GM10248 (cell line): ENCODE measurements at regions not wholly inside any gene's neighbourhood (a gene's known extent, or its start where the extent isn't known, plus 50 kb on each side); places are given as distances from the start of the nearest gene placed in this dataset.

ENCODE experiments used
- CTCF ChIA-PET: fragments of 300-600 bp; sonication (Branson Sonifier 250); formaldehyde crosslinking; extraction: SDS; loops from one replicate; lab custom pipeline; 2021; ENCODE audit warnings: antibody characterized with exemption; lab: Yijun Ruan, JAX
- POLR2A ChIA-PET: fragments of 350-650 bp; sonication (Branson Sonifier 250); formaldehyde crosslinking; extraction: SDS; loops from one replicate; lab custom pipeline; 2020; ENCODE audit warnings: antibody characterized with exemption; lab: Yijun Ruan, JAX
- DNase-seq: peaks from one replicate; pipeline ENCODE4 v3.0.0; 2012; ENCODE audit errors: extremely low spot score
- TF ChIP-seq, protein P1 (sequence below): IDR thresholded peaks from 2 replicates; pipeline ENCODE4 v1.5.1; 2012; ENCODE audit warnings: mild to moderate bottlenecking, low read depth; ENCODE audit errors: extremely low read depth, missing control alignments, control extremely low read depth

DNA sequence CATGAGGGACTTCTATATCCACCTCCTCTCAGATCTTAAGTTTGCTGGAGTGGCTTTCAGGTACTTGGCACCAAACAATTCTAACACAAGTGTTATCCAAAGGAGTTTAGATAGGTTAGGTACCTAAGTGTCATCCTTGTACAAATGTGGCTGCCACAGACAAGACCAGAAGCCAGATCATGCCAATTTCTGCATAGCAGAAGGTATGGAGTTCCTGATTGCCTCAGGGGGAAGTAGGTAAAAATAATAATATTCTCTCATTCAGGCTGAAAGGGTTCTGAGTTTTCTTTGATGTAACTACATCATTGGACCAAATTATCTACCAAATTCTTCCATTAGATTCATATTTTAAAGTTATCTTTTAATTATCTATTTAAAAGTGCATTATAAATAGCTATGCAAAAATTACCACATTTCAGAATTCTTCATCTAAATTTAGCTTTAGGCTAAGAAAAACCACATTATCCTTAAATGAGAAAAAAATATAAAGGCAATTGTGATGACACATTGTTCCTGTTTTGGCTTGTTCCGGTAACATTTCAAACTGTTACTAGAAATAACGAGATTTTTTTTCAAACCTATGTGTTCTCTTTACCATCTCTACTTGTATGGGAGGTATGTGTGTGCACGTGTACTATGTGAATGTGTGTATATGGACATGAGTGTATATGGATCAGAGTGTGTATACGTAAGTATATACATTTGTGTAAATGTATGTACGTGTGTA lies 66.2 kb upstream of the POU2AF2 start:
- ChIA-PET POLR2A (no interaction called here), CTCF (interaction anchor here (1.2 kb wide), 1 partner anchor 15 kb away, joined by 3 read pairs; no protein-coding TSS in a partner anchor)
- TF ChIP-seq, protein P1, sequence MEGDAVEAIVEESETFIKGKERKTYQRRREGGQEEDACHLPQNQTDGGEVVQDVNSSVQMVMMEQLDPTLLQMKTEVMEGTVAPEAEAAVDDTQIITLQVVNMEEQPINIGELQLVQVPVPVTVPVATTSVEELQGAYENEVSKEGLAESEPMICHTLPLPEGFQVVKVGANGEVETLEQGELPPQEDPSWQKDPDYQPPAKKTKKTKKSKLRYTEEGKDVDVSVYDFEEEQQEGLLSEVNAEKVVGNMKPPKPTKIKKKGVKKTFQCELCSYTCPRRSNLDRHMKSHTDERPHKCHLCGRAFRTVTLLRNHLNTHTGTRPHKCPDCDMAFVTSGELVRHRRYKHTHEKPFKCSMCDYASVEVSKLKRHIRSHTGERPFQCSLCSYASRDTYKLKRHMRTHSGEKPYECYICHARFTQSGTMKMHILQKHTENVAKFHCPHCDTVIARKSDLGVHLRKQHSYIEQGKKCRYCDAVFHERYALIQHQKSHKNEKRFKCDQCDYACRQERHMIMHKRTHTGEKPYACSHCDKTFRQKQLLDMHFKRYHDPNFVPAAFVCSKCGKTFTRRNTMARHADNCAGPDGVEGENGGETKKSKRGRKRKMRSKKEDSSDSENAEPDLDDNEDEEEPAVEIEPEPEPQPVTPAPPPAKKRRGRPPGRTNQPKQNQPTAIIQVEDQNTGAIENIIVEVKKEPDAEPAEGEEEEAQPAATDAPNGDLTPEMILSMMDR = no peak
- DNase-seq = no peak

GRCh38 chr11:111177037-111177871 lies 68.3 kb upstream of the POU2AF2 start:
- peak; percentile 34 for DNase-seq
- POLR2A ChIA-PET = no interaction called here
- CTCF ChIA-PET = interaction anchor here (0.7 kb wide), 1 partner anchor 22 kb away, joined by 3 read pairs; no protein-coding TSS in a partner anchor
- TF ChIP-seq, protein P1 = no peak

DNA sequence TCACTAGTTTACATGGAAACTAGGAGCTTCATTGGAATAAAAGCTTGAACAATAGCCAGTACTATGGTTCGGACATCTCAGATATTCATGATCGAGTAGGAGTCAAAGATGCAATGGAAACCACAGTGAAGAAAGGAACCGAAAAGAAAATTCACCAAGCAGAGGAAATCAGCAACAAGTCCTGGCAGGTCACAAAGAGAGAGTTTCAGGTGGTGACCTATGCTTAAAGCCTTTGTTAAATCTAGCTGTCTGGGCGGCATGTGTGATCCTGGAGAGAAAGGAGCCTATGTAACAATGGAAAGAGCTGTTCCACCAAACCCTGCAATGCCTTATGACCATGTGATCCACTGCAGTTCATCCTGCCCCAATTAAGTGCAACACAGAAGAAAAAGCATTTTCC lies 68.9 kb upstream of the POU2AF2 start:
- TF ChIP-seq, protein P1 = no peak
- peak; percentile 35 for DNase-seq
- POLR2A ChIA-PET = no interaction called here
- CTCF ChIA-PET = interaction anchor here (0.7 to 1.0 kb wide), 2 partner anchors 23 to 106 kb away, joined by 3 read pairs; no protein-coding TSS in a partner anchor

GRCh38 chr11:111173221-111173620 lies 72.3 kb upstream of the POU2AF2 start:
- no peak for DNase-seq
- ChIA-PET POLR2A (no interaction called here), CTCF (interaction anchor here (0.9 to 1.8 kb wide), 2 partner anchors 9 to 13 kb away, joined by 3 to 5 read pairs; no protein-coding TSS in a partner anchor)
- TF ChIP-seq, protein P1 = no peak

GRCh38 chr11:111172321-111172862 lies 73.1 kb upstream of the POU2AF2 start:
- TF ChIP-seq, protein P1 = no peak
- POLR2A ChIA-PET = no interaction called here
- no peak for DNase-seq
- CTCF ChIA-PET = no interaction called here

DNA sequence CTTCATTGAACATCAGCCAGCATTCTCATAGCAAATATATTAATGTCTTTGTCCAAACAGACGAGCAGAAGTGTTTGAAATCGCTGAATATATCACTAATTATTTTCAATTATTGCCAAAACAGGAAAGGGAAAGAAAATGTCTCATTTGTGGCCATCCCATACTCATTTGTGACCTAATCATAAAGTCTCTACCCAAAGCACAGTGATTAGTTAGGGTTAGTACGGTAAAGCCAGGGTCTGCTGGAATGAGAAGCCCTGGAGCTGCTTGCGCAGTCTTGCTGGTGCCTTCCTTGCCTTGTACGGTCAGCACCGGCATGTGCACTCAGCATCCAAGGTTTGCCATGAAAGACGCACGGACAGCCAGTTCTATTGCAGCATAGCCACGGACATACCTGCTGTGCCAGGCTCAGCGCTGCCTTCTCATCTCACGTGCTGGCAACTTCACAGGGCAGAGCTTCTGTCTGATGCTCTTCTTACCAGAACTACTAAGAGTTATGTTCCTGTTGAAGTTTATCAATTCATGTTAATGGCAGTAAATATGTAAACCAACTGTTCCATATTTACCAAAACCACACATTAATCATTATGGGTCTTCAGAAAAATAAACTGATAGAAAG lies 74.7 kb upstream of the POU2AF2 start:
- TF ChIP-seq, protein P1 = no peak
- ChIA-PET POLR2A (no interaction called here), CTCF (interaction anchor here (0.5 kb wide), 1 partner anchor 20 kb away, joined by 3 read pairs; no protein-coding TSS in a partner anchor)
- no peak for DNase-seq
